SU-DHL-6 (cell line): ENCODE measurements at regions not wholly inside any gene's neighbourhood (a gene's known extent, or its start where the extent isn't known, plus 50 kb on each side); places are given as distances from the start of the nearest gene placed in this dataset.
"Not testable (repeated sequence)": the region's sequence is repeated elsewhere in the genome, so short reads cannot be mapped to it uniquely, and the experiment has no call there.

Experiments used
- EZH2phosphoT487 ChIP-seq: fragments of 200-600 bp; sonication (generic), shearing (Covaris generic); conservative IDR thresholded peaks from 2 replicates; pipeline ENCODE4 v1.6.1; 2018; ENCODE audit warnings: mild to moderate bottlenecking, antibody characterized with exemption, low read length, moderate library complexity, mixed read lengths
- TF ChIP-seq, protein P1 (sequence below): fragments of 200-600 bp; sonication (generic); IDR thresholded peaks from one replicate; pipeline ENCODE4 v1.5.1; 2017; ENCODE audit warnings: antibody characterized with exemption, mild to moderate bottlenecking, low read length, moderate library complexity; ENCODE audit not compliant: insufficient read depth, poor library complexity, severe bottlenecking

- TF ChIP-seq EZH2phosphoT487, result not testable (repeated sequence)
- TF ChIP-seq, protein P1, sequence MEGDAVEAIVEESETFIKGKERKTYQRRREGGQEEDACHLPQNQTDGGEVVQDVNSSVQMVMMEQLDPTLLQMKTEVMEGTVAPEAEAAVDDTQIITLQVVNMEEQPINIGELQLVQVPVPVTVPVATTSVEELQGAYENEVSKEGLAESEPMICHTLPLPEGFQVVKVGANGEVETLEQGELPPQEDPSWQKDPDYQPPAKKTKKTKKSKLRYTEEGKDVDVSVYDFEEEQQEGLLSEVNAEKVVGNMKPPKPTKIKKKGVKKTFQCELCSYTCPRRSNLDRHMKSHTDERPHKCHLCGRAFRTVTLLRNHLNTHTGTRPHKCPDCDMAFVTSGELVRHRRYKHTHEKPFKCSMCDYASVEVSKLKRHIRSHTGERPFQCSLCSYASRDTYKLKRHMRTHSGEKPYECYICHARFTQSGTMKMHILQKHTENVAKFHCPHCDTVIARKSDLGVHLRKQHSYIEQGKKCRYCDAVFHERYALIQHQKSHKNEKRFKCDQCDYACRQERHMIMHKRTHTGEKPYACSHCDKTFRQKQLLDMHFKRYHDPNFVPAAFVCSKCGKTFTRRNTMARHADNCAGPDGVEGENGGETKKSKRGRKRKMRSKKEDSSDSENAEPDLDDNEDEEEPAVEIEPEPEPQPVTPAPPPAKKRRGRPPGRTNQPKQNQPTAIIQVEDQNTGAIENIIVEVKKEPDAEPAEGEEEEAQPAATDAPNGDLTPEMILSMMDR, result not testable (repeated sequence)
Measured at GRCh38 chr21:14028619-14029018, 182.1 kb downstream of the LIPI start.
